Neural cell (in vitro differentiated cells): ENCODE measurements at regions not wholly inside any gene's neighbourhood (a gene's known extent, or its start where the extent isn't known, plus 50 kb on each side); places are given as distances from the start of the nearest gene placed in this dataset.

Experiments used
- RAD21 ChIP-seq: fragments of 450-650 bp; conservative IDR thresholded peaks from 2 replicates; pipeline ENCODE4 v1.6.1; 2014; ENCODE audit warnings: antibody characterized with exemption, mild to moderate bottlenecking, moderate library complexity
- TF ChIP-seq, protein P1 (sequence below): IDR thresholded peaks from 2 replicates; pipeline ENCODE4 v1.6.1; 2012; ENCODE audit warnings: borderline replicate concordance
- TF ChIP-seq, protein P2 (sequence below): fragments of 450-650 bp; IDR thresholded peaks from 2 replicates; pipeline ENCODE4 v1.5.1; 2014; ENCODE audit warnings: antibody characterized with exemption, mild to moderate bottlenecking, moderate library complexity; ENCODE audit not compliant: poor library complexity, severe bottlenecking

DNA sequence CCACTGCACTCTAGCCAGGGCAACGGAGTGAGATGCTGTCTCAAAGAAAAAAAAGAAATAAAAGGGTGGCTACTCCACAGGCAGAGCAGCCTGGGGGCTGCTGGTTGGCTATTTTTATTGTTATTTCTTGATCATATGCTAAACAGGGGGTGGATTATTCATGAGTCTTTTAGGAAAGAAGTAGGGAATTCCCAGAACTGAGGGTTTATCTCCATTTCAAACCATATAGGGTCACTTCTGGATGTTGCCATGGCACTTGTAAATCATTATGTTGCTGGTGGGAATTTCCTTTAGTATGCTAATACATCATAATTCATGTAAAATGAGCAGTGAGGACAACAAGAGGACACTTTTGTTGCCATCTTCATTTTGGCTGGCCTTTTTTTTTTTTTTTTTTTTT is 52.1 kb upstream of the GHITM start:
- TF ChIP-seq, protein P1, sequence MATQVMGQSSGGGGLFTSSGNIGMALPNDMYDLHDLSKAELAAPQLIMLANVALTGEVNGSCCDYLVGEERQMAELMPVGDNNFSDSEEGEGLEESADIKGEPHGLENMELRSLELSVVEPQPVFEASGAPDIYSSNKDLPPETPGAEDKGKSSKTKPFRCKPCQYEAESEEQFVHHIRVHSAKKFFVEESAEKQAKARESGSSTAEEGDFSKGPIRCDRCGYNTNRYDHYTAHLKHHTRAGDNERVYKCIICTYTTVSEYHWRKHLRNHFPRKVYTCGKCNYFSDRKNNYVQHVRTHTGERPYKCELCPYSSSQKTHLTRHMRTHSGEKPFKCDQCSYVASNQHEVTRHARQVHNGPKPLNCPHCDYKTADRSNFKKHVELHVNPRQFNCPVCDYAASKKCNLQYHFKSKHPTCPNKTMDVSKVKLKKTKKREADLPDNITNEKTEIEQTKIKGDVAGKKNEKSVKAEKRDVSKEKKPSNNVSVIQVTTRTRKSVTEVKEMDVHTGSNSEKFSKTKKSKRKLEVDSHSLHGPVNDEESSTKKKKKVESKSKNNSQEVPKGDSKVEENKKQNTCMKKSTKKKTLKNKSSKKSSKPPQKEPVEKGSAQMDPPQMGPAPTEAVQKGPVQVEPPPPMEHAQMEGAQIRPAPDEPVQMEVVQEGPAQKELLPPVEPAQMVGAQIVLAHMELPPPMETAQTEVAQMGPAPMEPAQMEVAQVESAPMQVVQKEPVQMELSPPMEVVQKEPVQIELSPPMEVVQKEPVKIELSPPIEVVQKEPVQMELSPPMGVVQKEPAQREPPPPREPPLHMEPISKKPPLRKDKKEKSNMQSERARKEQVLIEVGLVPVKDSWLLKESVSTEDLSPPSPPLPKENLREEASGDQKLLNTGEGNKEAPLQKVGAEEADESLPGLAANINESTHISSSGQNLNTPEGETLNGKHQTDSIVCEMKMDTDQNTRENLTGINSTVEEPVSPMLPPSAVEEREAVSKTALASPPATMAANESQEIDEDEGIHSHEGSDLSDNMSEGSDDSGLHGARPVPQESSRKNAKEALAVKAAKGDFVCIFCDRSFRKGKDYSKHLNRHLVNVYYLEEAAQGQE = no peak
- TF ChIP-seq, protein P2, sequence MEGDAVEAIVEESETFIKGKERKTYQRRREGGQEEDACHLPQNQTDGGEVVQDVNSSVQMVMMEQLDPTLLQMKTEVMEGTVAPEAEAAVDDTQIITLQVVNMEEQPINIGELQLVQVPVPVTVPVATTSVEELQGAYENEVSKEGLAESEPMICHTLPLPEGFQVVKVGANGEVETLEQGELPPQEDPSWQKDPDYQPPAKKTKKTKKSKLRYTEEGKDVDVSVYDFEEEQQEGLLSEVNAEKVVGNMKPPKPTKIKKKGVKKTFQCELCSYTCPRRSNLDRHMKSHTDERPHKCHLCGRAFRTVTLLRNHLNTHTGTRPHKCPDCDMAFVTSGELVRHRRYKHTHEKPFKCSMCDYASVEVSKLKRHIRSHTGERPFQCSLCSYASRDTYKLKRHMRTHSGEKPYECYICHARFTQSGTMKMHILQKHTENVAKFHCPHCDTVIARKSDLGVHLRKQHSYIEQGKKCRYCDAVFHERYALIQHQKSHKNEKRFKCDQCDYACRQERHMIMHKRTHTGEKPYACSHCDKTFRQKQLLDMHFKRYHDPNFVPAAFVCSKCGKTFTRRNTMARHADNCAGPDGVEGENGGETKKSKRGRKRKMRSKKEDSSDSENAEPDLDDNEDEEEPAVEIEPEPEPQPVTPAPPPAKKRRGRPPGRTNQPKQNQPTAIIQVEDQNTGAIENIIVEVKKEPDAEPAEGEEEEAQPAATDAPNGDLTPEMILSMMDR = no peak
- TF ChIP-seq RAD21 = no peak
